B cell (primary cell): ENCODE measurements at regions not wholly inside any gene's neighbourhood (a gene's known extent, or its start where the extent isn't known, plus 50 kb on each side); places are given as distances from the start of the nearest gene placed in this dataset.

ENCODE experiments used
- ATAC-seq: fragments of 200-7000 bp; cut with Tn5 transposase; one replicate; pipeline ENCODE4 v1.10.0; 2021; ENCODE audit warnings: low read depth, mild to moderate bottlenecking, moderate number of reproducible peaks, moderate library complexity
- CTCF ChIA-PET: fragments of 350-600 bp; sonication (Branson Sonifier 250); formaldehyde crosslinking; loops from one replicate; lab custom pipeline; 2021; ENCODE audit warnings: antibody characterized with exemption, inconsistent platforms; lab: Charles Lee
- POLR2A ChIA-PET: fragments of 350-600 bp; sonication (Branson Sonifier 250); formaldehyde crosslinking; loops from one replicate; lab custom pipeline; 2021; ENCODE audit warnings: antibody characterized with exemption; lab: Charles Lee
- DNase-seq: peaks from one replicate; pipeline ENCODE4 v3.0.0; 2013
- H2AFZ ChIP-seq: 2 replicates; pipeline ENCODE4 v1.6.1; 2012; ENCODE audit warnings: mild to moderate bottlenecking, low read depth, low read length; ENCODE audit not compliant: insufficient read depth, poor library complexity, severe bottlenecking
- H3K27ac ChIP-seq, 2 donors: 1 replicate in 1 of 2; 2 replicates in 1 of 2; pipeline ENCODE4 v1.5.1; 2012 to 2013; ENCODE audit warnings: low read length in 2 of 2, mild to moderate bottlenecking in 2 of 2, moderate library complexity in 1 of 2
- H3K27me3 ChIP-seq, 4 experiments: fragments of 200-600 bp in 1 of 4; sonication (generic) in 1 of 4; replicated peaks in 1 of 4; 1 replicate in 2 of 4; 2 replicates in 2 of 4; pipeline versions ENCODE4 v1.6.1 to v1.7.0; 2013 to 2016; ENCODE audit warnings: low read length in 3 of 4, mild to moderate bottlenecking in 2 of 4, mixed read lengths in 1 of 4, moderate library complexity in 1 of 4; ENCODE audit not compliant: insufficient read depth in 4 of 4, control insufficient read depth in 3 of 4; ENCODE audit errors: control extremely low read depth in 1 of 4
- H3K36me3 ChIP-seq, 2 experiments: replicated peaks in 1 of 2; 1 replicate in 1 of 2; 2 replicates in 1 of 2; pipeline versions ENCODE4 v1.6.1 to v1.7.1; 2013; ENCODE audit warnings: low read length in 1 of 2; ENCODE audit not compliant: insufficient read depth in 2 of 2, control insufficient read depth in 1 of 2; ENCODE audit errors: control extremely low read depth in 1 of 2, extremely low read depth in 1 of 2
- H3K4me1 ChIP-seq, 2 donors: fragments of 200-600 bp in 1 of 2; sonication (generic) in 1 of 2; 1 replicate in 1 of 2; 2 replicates in 1 of 2; pipeline versions ENCODE4 v1.5.1 to v1.6.1; 2013 to 2017; ENCODE audit warnings: low read length in 2 of 2; ENCODE audit not compliant: control insufficient read depth in 2 of 2, insufficient read depth in 2 of 2
- H3K4me2 ChIP-seq: replicated peaks from 2 replicates; pipeline ENCODE3; 2012; ENCODE audit warnings: mild to moderate bottlenecking, low read depth, low read length; ENCODE audit not compliant: poor library complexity, severe bottlenecking
- H3K4me3 ChIP-seq, 5 experiments: fragments of 200-600 bp in 1 of 5; sonication (generic) in 1 of 5; 1 replicate in 3 of 5; 2 replicates in 2 of 5; pipeline versions ENCODE4 v1.5.1 to v1.7.0; 2011 to 2016; ENCODE audit warnings: low read length in 4 of 5, mild to moderate bottlenecking in 4 of 5, low read depth in 2 of 5, control low read depth in 1 of 5, moderate library complexity in 1 of 5; ENCODE audit not compliant: insufficient read depth in 1 of 5; ENCODE audit errors: control extremely low read depth in 1 of 5, extremely low read depth in 1 of 5
- H3K79me2 ChIP-seq: fragments of 200-600 bp; sonication (generic); one replicate; pipeline ENCODE4 v1.6.0; 2016; ENCODE audit warnings: low read length; ENCODE audit not compliant: control insufficient read depth, insufficient read depth
- H3K9ac ChIP-seq: fragments of 200-600 bp; sonication (generic); 2 replicates; pipeline ENCODE4 v1.6.1; 2017; ENCODE audit warnings: mild to moderate bottlenecking, low read length, moderate library complexity
- H3K9me3 ChIP-seq, 3 donors: one replicate each; pipeline versions ENCODE4 v1.6.1 to v1.7.1; 2013; ENCODE audit warnings: low read length in 2 of 3; ENCODE audit not compliant: control insufficient read depth in 2 of 3, insufficient read depth in 1 of 3; ENCODE audit errors: control extremely low read depth in 1 of 3
- H4K20me1 ChIP-seq: 2 replicates; pipeline ENCODE4 v1.6.0; 2012; ENCODE audit warnings: mild to moderate bottlenecking, low read length; ENCODE audit not compliant: insufficient read depth, control insufficient read depth, poor library complexity, severe bottlenecking
- H3K27ac Mint-ChIP-seq: one replicate; pipeline ENCODE4 v1.8.0; 2021; ENCODE audit warnings: mixed read lengths
- H3K27me3 Mint-ChIP-seq: one replicate; pipeline ENCODE4 v1.8.0; 2021; ENCODE audit warnings: mixed read lengths
- H3K4me1 Mint-ChIP-seq: one replicate; pipeline ENCODE4 v1.8.0; 2021; ENCODE audit warnings: mixed read lengths
- H3K4me3 Mint-ChIP-seq: one replicate; pipeline ENCODE4 v1.8.0; 2021; ENCODE audit warnings: mixed read lengths
- H3K9me3 Mint-ChIP-seq: one replicate; pipeline ENCODE4 v1.8.0; 2022; ENCODE audit warnings: mixed read lengths; ENCODE audit not compliant: insufficient read depth
- EZH2 ChIP-seq: IDR thresholded peaks from 2 replicates; pipeline ENCODE4 v1.6.1; 2012; ENCODE audit warnings: borderline replicate concordance, low read depth, mild to moderate bottlenecking, moderate library complexity, low read length; ENCODE audit not compliant: insufficient read depth, poor library complexity, severe bottlenecking
- WGBS: methylation state at CpG from one replicate; pipeline ENCODE4 v1.1.5; 2013; ENCODE audit warnings: missing lambda C conversion rate; ENCODE audit not compliant: insufficient coverage; 5-methylcytosine and 5-hydroxymethylcytosine counted together
- intact Hi-C: fragments of 100-400 bp; cut with micrococcal nuclease; formaldehyde crosslinking; loops from one replicate; pipeline ENCODE4 v1.10.0; 2022
- TF ChIP-seq, protein P1 (sequence below): fragments of 200-600 bp; IDR thresholded peaks from one replicate; pipeline ENCODE4 v1.8.0; 2022; ENCODE audit warnings: antibody characterized with exemption, mild to moderate bottlenecking

DNA sequence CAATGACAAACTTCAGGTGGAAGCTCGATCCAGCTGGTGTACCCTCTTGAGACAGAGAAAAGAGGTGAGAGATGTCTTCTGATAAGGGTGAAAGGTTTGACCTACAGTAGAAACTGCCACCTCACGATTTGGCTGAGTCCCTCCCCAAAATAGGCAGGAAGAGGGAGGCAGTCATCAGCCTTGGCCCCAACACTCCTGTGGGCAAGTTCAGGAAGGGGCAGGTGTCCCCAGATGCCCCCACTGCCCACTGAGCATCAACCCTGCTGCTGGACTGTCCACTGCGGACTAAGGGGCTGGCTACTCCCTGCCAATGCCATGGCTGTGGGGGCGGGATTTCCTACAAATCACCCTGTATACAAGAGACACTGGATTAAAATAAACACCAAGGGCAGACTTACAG is 441.4 kb downstream of the BUD13 start:
- Histone ChIP-seq H3K79me2 (no peaks in the 10 kb centered on the region), H4K20me1 (no peaks in the 10 kb centered on the region), H3K4me2 (no peak overlapping the region), H3K9me3 (peaks cover 0 to 12% (median 0%) of the 10 kb centered on the region in 3 donors), H3K27ac (no peak overlapping the region), H3K9ac (no peak overlapping the region), H3K36me3 (no peaks in the 10 kb centered on the region), H3K27me3 (peaks cover 0 to 2% (median 0%) of the 10 kb centered on the region in 4 experiments), H3K4me3 (no peak overlapping the region), H2AFZ (no peak overlapping the region), H3K4me1 (no peaks in the 10 kb centered on the region)
- intact Hi-C loops, result no loop called here
- H3K27me3 Mint-ChIP-seq, result peaks cover 11% of the 10 kb centered on the region
- 68% methylated on average over 2 of the region's 4 CpGs for whole genome bisulfite sequencing
- ATAC-seq, result no peak
- H3K4me1 Mint-ChIP-seq, result no peaks in the 10 kb centered on the region
- H3K27ac Mint-ChIP-seq, result no peak overlapping the region
- TF ChIP-seq EZH2, result no peak
- TF ChIP-seq, protein P1, sequence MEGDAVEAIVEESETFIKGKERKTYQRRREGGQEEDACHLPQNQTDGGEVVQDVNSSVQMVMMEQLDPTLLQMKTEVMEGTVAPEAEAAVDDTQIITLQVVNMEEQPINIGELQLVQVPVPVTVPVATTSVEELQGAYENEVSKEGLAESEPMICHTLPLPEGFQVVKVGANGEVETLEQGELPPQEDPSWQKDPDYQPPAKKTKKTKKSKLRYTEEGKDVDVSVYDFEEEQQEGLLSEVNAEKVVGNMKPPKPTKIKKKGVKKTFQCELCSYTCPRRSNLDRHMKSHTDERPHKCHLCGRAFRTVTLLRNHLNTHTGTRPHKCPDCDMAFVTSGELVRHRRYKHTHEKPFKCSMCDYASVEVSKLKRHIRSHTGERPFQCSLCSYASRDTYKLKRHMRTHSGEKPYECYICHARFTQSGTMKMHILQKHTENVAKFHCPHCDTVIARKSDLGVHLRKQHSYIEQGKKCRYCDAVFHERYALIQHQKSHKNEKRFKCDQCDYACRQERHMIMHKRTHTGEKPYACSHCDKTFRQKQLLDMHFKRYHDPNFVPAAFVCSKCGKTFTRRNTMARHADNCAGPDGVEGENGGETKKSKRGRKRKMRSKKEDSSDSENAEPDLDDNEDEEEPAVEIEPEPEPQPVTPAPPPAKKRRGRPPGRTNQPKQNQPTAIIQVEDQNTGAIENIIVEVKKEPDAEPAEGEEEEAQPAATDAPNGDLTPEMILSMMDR, result no peak
- H3K4me3 Mint-ChIP-seq, result no peak overlapping the region
- ChIA-PET CTCF (no interaction called here), POLR2A (no interaction called here)
- no peaks in the 10 kb centered on the region for H3K9me3 Mint-ChIP-seq
- DNase-seq, result no peak

DNA sequence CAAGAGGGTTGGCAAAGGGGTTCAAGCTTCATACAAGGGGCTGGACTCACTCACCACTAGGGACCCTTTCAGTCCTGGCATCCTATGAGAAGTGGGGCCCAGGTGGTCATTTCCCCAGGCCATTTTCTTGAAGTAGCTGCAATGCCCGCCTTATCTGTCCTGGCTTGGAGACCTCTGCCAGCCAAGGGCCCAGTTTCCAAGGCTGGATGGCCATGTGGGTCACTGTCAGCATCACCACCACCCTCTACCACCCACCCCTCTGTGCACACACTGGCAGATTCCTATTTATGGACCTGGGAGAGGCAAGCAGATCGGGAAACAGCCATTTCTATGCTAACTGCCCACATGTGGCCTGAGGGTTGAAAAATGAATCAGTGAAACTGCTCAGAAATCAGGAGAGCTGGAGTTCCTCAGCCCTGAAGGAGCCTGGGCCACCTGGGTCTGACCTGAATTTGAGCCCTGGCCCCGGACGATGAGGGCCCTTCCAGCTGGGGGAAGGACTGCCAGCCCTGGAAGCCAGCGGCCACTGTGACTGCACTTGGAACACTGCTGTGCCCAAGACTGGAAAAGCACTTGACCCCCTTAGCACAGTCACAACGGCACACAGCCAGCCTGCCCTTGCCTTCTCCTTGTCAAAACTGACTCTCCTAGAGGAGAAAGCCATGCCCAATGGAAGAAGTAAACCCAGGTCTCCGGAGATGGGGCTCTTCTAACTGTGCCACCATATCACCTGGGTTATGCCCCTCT is 442.2 kb downstream of the BUD13 start:
- POLR2A ChIA-PET, result no interaction called here
- Histone ChIP-seq H3K27ac (no peak overlapping the region), H3K36me3 (no peaks in the 10 kb centered on the region), H3K4me2 (no peak overlapping the region), H2AFZ (no peak overlapping the region), H3K4me3 (no peak overlapping the region), H3K9me3 (peaks cover 0 to 7% (median 0%) of the 10 kb centered on the region in 3 donors), H4K20me1 (no peaks in the 10 kb centered on the region), H3K79me2 (no peaks in the 10 kb centered on the region), H3K9ac (no peak overlapping the region), H3K4me1 (no peaks in the 10 kb centered on the region), H3K27me3 (peaks cover 0 to 2% (median 0%) of the 10 kb centered on the region in 4 experiments)
- no peak overlapping the region for H3K27ac Mint-ChIP-seq
- WGBS, result 98% methylated on average over 7 of the region's 7 CpGs
- H3K4me1 Mint-ChIP-seq, result no peaks in the 10 kb centered on the region
- peaks cover 11% of the 10 kb centered on the region for H3K27me3 Mint-ChIP-seq
- intact Hi-C loops, result no loop called here
- DNase-seq (no peak), ATAC-seq (no peak)
- TF ChIP-seq, protein P1, result no peak
- no peak for TF ChIP-seq EZH2
- no peaks in the 10 kb centered on the region for H3K9me3 Mint-ChIP-seq
- CTCF ChIA-PET, result no interaction called here
- no peak overlapping the region for H3K4me3 Mint-ChIP-seq
